PC-3 (cell line): ENCODE measurements at regions not wholly inside any gene's neighbourhood (a gene's known extent, or its start where the extent isn't known, plus 50 kb on each side); places are given as distances from the start of the nearest gene placed in this dataset.
"Not testable (repeated sequence)": the region's sequence is repeated elsewhere in the genome, so short reads cannot be mapped to it uniquely, and the experiment has no call there.

Source experiments
- ATAC-seq: fragments of 200-7000 bp; cut with Tn5 transposase; 2 replicates; pipeline ENCODE4 v1.9.1; 2020; ENCODE audit warnings: mild to moderate bottlenecking, moderate library complexity
- BruUV-seq: library from RNA; stranded (reverse); fragments of 400-500 nt; replicated peaks from 2 replicates; lab custom pipeline; 2021; lab: Mats Ljungman, UMichigan
- CTCF ChIA-PET: fragments of 300-600 bp; sonication (Branson Sonifier 250); formaldehyde crosslinking; loops from one replicate; lab custom pipeline; 2022; ENCODE audit warnings: antibody characterized with exemption; lab: Charles Lee
- POLR2A ChIA-PET: fragments of 300-600 bp; sonication (Branson Sonifier 250); formaldehyde crosslinking; loops from one replicate; lab custom pipeline; 2022; ENCODE audit warnings: antibody characterized with exemption; ENCODE audit not compliant: unreplicated experiment; lab: Charles Lee
- DNase-seq: peaks from one replicate; pipeline ENCODE4 v3.0.0-alpha.2; 2015
- H2AFZ ChIP-seq: fragments of 300-600 bp; sonication (generic); 2 replicates; pipeline ENCODE4 v1.6.0; 2016; ENCODE audit warnings: antibody characterized with exemption, low read length
- H3F3A ChIP-seq: fragments of 300-600 bp; sonication (generic); one replicate; pipeline ENCODE4 v1.6.0; 2017; ENCODE audit warnings: antibody characterized with exemption, low read length, control low read depth, mild to moderate bottlenecking; ENCODE audit not compliant: unreplicated experiment
- H3K27ac ChIP-seq: fragments of 300-600 bp; sonication (generic); 2 replicates; pipeline ENCODE4 v1.5.1; 2016; ENCODE audit warnings: mild to moderate bottlenecking, low read length
- H3K27me3 ChIP-seq: fragments of 300-600 bp; sonication (generic); 2 replicates; pipeline ENCODE4 v1.6.1; 2016; ENCODE audit warnings: low read length, mixed read lengths
- H3K36me3 ChIP-seq: fragments of 300-600 bp; sonication (generic); 2 replicates; pipeline ENCODE4 v1.6.1; 2016; ENCODE audit warnings: low read depth, mixed run types, low read length, mixed read lengths
- H3K4me1 ChIP-seq: fragments of 300-600 bp; sonication (generic); 2 replicates; pipeline ENCODE4 v1.5.1; 2016; ENCODE audit warnings: low read length; ENCODE audit not compliant: insufficient read depth
- H3K4me2 ChIP-seq: fragments of 300-600 bp; sonication (generic); 2 replicates; pipeline ENCODE4 v1.6.0; 2016; ENCODE audit warnings: low read length
- H3K4me3 ChIP-seq: fragments of 300-600 bp; sonication (generic); 2 replicates; pipeline ENCODE4 v1.5.1; 2016; ENCODE audit warnings: mild to moderate bottlenecking, low read length, mixed read lengths
- H3K79me2 ChIP-seq: fragments of 300-600 bp; sonication (generic); 2 replicates; pipeline ENCODE4 v1.6.1; 2017; ENCODE audit warnings: low read length, mixed read lengths
- H3K9ac ChIP-seq: fragments of 300-600 bp; sonication (generic); 2 replicates; pipeline ENCODE4 v1.6.0; 2016; ENCODE audit warnings: mild to moderate bottlenecking, low read length
- H3K9me2 ChIP-seq: fragments of 300-600 bp; sonication (generic); replicated peaks from 2 replicates; pipeline ENCODE4 v1.6.1; 2016; ENCODE audit warnings: mixed run types, low read length, mixed read lengths
- H3K9me3 ChIP-seq: fragments of 300-600 bp; sonication (generic); 2 replicates; pipeline ENCODE4 v1.6.1; 2016; ENCODE audit warnings: low read length, mixed read lengths
- H4K20me1 ChIP-seq: fragments of 300-600 bp; sonication (generic); 2 replicates; pipeline ENCODE4 v1.6.1; 2016; ENCODE audit warnings: low read length, mixed read lengths
- CTCF ChIP-seq: fragments of 300-600 bp; sonication (generic); conservative IDR thresholded peaks from 2 replicates; pipeline ENCODE4 v1.5.1; 2017; ENCODE audit warnings: antibody characterized with exemption, low read depth, mild to moderate bottlenecking, low read length
- EZH2 ChIP-seq: fragments of 300-600 bp; sonication (generic); IDR thresholded peaks from one replicate; pipeline ENCODE4 v1.6.1; 2017; ENCODE audit warnings: antibody characterized with exemption, mild to moderate bottlenecking, low read length; ENCODE audit not compliant: unreplicated experiment
- EZH2phosphoT487 ChIP-seq: fragments of 300-600 bp; sonication (generic); IDR thresholded peaks from 2 replicates; pipeline ENCODE4 v1.6.1; 2018; ENCODE audit warnings: mild to moderate bottlenecking, antibody characterized with exemption, low read length, borderline replicate concordance
- intact Hi-C: fragments of 100-400 bp; cut with micrococcal nuclease; formaldehyde crosslinking; loops from 2 replicates; pipeline ENCODE4 v1.9.0; 2023

GRCh38 chr3:4067893-4068292, 235.3 kb upstream of the SETMAR start:
- no peaks in the 10 kb centered on the region for H3K9me2 ChIP-seq
- no peaks in the 10 kb centered on the region for H3K36me3 ChIP-seq
- H3K4me2 ChIP-seq: no peak overlapping the region
- H3K27me3 ChIP-seq: no peaks in the 10 kb centered on the region
- H2AFZ ChIP-seq: no peak overlapping the region
- TF ChIP-seq EZH2phosphoT487 (no peak), CTCF (no peak), EZH2 (no peak)
- BruUV-seq: no TSS peak
- no peak for DNase-seq
- H3K4me1 ChIP-seq: no peaks in the 10 kb centered on the region
- POLR2A ChIA-PET: no interaction called here
- H3K9ac ChIP-seq: no peak overlapping the region
- CTCF ChIA-PET: no interaction called here
- ATAC-seq: no peak
- no peak overlapping the region for H3K4me3 ChIP-seq
- H3K27ac ChIP-seq: no peak overlapping the region
- intact Hi-C loops: no loop called here
- H3K9me3 ChIP-seq: no peaks in the 10 kb centered on the region
- H3K79me2 ChIP-seq: no peaks in the 10 kb centered on the region
- no peaks in the 10 kb centered on the region for H3F3A ChIP-seq
- no peaks in the 10 kb centered on the region for H4K20me1 ChIP-seq

- H3K4me1 ChIP-seq: no peaks in the 10 kb centered on the region
- ChIA-PET CTCF (no interaction called here), POLR2A (no interaction called here)
- no peaks in the 10 kb centered on the region for H3K9me2 ChIP-seq
- no peak overlapping the region for H3K4me2 ChIP-seq
- BruUV-seq: no TSS peak
- TF ChIP-seq EZH2phosphoT487 (no peak), EZH2 (no peak), CTCF (no peak)
- ATAC-seq (no peak), DNase-seq (no peak)
- no peak overlapping the region for H3K9ac ChIP-seq
- H3K9me3 ChIP-seq: no peaks in the 10 kb centered on the region
- intact Hi-C loops: no loop called here
- no peaks in the 10 kb centered on the region for H3K79me2 ChIP-seq
- no peaks in the 10 kb centered on the region for H3K36me3 ChIP-seq
- H3F3A ChIP-seq: no peaks in the 10 kb centered on the region
- no peak overlapping the region for H3K27ac ChIP-seq
- no peaks in the 10 kb centered on the region for H4K20me1 ChIP-seq
- no peak overlapping the region for H3K4me3 ChIP-seq
- H3K27me3 ChIP-seq: no peaks in the 10 kb centered on the region
- no peak overlapping the region for H2AFZ ChIP-seq
Observed at GRCh38 chr3:4069796-4070195, 233.4 kb upstream of the SETMAR start.

GRCh38 chr3:4071481-4072184, 231.5 kb upstream of the SETMAR start:
- no peak overlapping the region for H3K27ac ChIP-seq
- no peak overlapping the region for H3K4me3 ChIP-seq
- no peaks in the 10 kb centered on the region for H3K9me3 ChIP-seq
- H3K79me2 ChIP-seq: no peaks in the 10 kb centered on the region
- no peaks in the 10 kb centered on the region for H4K20me1 ChIP-seq
- H3K27me3 ChIP-seq: no peaks in the 10 kb centered on the region
- no peak overlapping the region for H2AFZ ChIP-seq
- no peak for ATAC-seq
- H3K4me2 ChIP-seq: no peak overlapping the region
- no peaks in the 10 kb centered on the region for H3K9me2 ChIP-seq
- H3K4me1 ChIP-seq: no peaks in the 10 kb centered on the region
- ChIA-PET CTCF (no interaction called here), POLR2A (no interaction called here)
- H3K9ac ChIP-seq: no peak overlapping the region
- H3K36me3 ChIP-seq: no peaks in the 10 kb centered on the region
- intact Hi-C loops: no loop called here
- no TSS peak for BruUV-seq
- H3F3A ChIP-seq: no peaks in the 10 kb centered on the region
- no peak for TF ChIP-seq EZH2
- no peak for TF ChIP-seq EZH2phosphoT487
- TF ChIP-seq CTCF: no peak
- DNase-seq: no peak

- H3K27ac ChIP-seq, DNase-seq, H3K4me1 ChIP-seq, H4K20me1 ChIP-seq, CTCF ChIA-PET, H3F3A ChIP-seq, H3K9ac ChIP-seq, H2AFZ ChIP-seq, H3K4me2 ChIP-seq, H3K4me3 ChIP-seq, ATAC-seq, H3K9me3 ChIP-seq, H3K9me2 ChIP-seq, H3K36me3 ChIP-seq, H3K27me3 ChIP-seq, POLR2A ChIA-PET, H3K79me2 ChIP-seq, BruUV-seq, intact Hi-C loops: not testable (repeated sequence)
Observed at GRCh38 chr3:4077278-4077677, 225.9 kb upstream of the SETMAR start.
